ENCODE measurements at regions not wholly inside any gene's neighbourhood (a gene's known extent, or its start where the extent isn't known, plus 50 kb on each side); places are given as distances from the start of the nearest gene placed in this dataset.

DNA sequence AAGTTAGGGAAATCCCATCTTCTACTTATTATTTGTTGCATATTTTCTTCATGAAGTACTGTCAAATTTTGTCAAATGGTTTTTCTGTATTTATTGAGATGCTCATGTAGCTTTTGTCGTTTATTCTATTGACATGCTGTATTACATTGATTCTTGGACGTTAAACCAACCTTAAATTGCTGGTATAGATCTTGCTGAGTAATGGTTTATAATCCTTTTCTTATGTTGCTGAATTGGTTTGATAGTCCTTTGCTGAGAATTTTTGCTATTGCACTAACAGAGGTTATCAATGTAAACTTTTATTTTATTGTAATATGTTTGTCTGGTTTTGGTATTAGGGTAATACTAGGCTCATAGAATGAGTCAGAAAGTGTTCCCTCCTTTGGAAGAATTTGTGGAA, 54.3 kb upstream of the COL6A5 start:
- TF ChIP-seq, protein P1, sequence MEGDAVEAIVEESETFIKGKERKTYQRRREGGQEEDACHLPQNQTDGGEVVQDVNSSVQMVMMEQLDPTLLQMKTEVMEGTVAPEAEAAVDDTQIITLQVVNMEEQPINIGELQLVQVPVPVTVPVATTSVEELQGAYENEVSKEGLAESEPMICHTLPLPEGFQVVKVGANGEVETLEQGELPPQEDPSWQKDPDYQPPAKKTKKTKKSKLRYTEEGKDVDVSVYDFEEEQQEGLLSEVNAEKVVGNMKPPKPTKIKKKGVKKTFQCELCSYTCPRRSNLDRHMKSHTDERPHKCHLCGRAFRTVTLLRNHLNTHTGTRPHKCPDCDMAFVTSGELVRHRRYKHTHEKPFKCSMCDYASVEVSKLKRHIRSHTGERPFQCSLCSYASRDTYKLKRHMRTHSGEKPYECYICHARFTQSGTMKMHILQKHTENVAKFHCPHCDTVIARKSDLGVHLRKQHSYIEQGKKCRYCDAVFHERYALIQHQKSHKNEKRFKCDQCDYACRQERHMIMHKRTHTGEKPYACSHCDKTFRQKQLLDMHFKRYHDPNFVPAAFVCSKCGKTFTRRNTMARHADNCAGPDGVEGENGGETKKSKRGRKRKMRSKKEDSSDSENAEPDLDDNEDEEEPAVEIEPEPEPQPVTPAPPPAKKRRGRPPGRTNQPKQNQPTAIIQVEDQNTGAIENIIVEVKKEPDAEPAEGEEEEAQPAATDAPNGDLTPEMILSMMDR (IDR thresholded peaks at IDR 0.05): no peak
- TF ChIP-seq POLR2A (IDR thresholded peaks at IDR 0.05): no peak

All from right lobe of liver (tissue), 4 donors.